ENCODE measurements at regions not wholly inside any gene's neighbourhood (a gene's known extent, or its start where the extent isn't known, plus 50 kb on each side); places are given as distances from the start of the nearest gene placed in this dataset.

- DNase-seq, result no peak
- no peak for TF ChIP-seq POLR2A (IDR thresholded peaks at IDR 0.05; ENCODE audit: low read length)
- TF ChIP-seq GATA1 (IDR thresholded peaks at IDR 0.05; ENCODE audit: low read depth, low read length), result no peak
These were observed 166.8 kb upstream of the NFE2L3 start for GRCh38 chr7:25985196-25985595.

DNA sequence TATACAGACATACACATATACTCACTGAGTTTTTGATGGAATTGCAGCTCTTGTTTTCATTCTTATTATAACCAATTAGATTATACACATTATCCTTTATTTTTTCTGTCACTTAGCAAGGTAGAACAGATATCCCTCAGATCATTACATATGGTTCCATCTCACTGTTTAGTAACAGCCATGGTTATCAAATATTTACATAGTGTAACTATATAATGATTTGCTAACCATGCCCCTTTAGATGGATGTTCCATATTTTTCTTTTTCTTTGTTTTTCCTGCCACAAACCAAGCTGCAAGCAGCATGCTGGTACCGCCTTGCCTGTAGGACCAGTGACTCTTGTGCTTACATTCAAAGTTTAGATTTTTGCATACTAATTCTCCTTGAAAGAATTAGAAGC, 163.4 kb upstream of the NFE2L3 start:
- no peak for DNase-seq
- no peak for TF ChIP-seq GATA1 (IDR thresholded peaks at IDR 0.05; ENCODE audit: low read depth, low read length)
- TF ChIP-seq POLR2A (IDR thresholded peaks at IDR 0.05; ENCODE audit: low read length), result no peak

DNA sequence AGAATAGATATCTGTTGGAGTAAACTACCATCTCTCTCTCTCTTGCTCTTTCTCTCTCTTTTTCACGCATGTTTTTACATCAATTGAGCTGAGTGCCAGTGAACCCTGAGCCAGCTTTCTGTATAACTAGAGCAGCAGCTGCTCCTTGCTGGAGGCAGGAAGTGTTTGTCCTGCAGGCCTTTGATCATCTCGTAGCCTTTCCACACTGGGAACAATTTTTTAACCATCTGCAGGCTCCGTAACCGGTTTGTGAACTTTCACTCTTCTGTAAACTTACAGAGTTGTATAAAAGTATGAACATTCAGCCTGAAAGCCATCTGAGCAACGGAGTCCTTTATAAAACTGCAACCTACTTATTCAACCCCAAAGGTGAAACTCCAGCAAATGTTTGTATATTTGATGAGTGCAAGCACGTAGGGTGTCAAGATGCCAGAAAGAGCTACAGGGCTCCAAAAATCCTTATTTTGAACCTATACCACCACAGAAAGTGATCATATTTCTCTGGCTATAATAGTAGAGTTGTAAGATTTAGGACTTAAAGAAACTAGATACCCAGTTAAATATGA, 162.8 kb upstream of the NFE2L3 start:
- no peak for DNase-seq
- TF ChIP-seq POLR2A (IDR thresholded peaks at IDR 0.05; ENCODE audit: low read length) (no peak), GATA1 (IDR thresholded peaks at IDR 0.05; ENCODE audit: low read depth, low read length) (no peak)

- TF ChIP-seq POLR2A (IDR thresholded peaks at IDR 0.05; ENCODE audit: low read length) (no peak), GATA1 (IDR thresholded peaks at IDR 0.05; ENCODE audit: low read depth, low read length) (no peak)
- DNase-seq, result no peak
These were observed 157.5 kb upstream of the NFE2L3 start for GRCh38 chr7:25994433-25994994.

DNA sequence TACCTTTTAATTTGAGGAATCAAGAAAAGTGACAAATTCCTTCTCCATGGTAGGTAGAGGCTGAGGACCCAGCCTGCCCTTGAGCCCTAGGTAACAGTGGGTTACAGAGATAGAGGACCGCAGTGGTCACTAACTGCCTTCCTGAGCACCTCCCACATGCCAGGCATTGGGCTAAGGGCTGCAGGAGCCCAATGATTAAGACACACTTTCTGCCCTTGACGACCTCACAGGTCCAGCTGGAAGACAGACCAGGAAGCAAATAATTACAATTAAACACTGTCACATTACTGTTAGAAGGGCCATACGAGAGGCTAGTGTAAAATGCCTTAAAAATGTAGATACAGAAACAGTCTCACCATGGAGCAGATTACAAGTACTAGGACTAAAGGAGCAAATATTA, 156.8 kb upstream of the NFE2L3 start:
- TF ChIP-seq POLR2A (IDR thresholded peaks at IDR 0.05; ENCODE audit: low read length) (no peak), GATA1 (IDR thresholded peaks at IDR 0.05; ENCODE audit: low read depth, low read length) (no peak)
- no peak for DNase-seq

GRCh38 chr7:25996006-25996408, 156.0 kb upstream of the NFE2L3 start:
- no peak for DNase-seq
- TF ChIP-seq GATA1 (IDR thresholded peaks at IDR 0.05; ENCODE audit: low read depth, low read length) (no peak), POLR2A (IDR thresholded peaks at IDR 0.05; ENCODE audit: low read length) (no peak)

DNA sequence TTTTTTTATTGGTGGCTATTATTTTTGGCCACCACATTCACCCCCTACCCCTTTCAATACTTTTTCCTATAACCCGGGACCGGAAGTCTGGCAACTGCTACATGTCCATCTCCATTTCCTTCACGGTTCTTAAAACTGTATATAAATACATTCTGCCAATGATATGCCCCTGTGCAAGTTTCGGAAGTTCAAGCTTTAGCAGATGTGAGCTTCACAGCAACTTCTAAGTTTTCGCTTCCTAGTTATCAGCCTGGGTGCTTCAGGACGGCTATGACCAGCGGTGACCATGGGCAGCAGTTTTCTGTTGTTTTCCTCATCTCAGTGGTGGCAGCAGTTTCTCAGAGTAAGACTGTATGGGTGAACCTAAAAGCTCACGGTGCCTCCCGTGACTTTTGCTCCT, 153.5 kb upstream of the NFE2L3 start:
- no peak for DNase-seq
- TF ChIP-seq GATA1 (IDR thresholded peaks at IDR 0.05; ENCODE audit: low read depth, low read length) (no peak), POLR2A (IDR thresholded peaks at IDR 0.05; ENCODE audit: low read length) (no peak)

DNA sequence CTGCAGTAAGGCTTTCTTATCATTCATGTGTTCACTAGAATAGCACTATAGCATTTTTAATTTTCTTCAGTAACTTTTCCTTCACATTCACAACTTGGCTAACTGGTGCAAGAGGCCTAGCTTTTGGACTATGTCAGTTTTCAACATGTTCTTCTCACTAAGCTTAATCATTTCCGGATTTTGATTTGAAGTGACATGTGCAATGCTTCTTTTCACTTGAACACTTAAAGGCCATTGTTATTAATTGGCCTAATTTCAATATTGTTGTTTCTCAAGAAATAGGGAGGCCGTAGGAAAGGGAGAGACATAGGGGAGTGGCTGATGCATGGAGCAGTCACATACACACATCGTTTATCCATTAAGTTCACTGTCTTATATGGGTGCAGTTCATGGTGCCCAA, 151.2 kb upstream of the NFE2L3 start:
- no peak for TF ChIP-seq POLR2A (IDR thresholded peaks at IDR 0.05; ENCODE audit: low read length)
- no peak for TF ChIP-seq GATA1 (IDR thresholded peaks at IDR 0.05; ENCODE audit: low read depth, low read length)
- no peak for DNase-seq

DNA sequence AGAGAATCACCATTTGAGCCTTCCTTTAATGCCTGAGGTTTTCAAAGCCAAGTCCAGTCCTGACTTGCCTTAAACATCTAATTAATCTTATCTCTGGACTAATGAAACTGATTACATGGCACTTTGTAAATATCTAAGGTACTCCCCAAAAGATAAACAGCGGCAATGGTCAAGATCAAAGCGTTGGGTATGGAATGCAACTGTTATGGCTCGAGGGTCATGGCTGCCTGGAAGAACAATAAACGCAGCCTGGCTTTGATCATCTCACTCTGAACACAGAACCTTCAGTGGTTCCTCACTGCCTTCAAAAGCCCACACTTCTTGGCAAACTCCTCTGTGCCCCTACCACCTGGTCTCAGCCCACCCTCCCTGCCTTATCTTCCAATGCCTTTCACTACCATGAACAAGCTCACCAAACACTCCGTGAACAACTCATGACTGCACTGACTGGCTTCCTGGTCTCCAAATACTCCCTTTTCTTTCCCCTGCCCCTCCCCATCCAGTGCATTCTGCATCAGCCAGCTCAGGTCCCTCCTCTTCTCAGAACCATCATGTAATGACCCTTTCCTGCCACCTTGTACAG, 150.2 kb upstream of the NFE2L3 start:
- no peak for DNase-seq
- TF ChIP-seq GATA1 (IDR thresholded peaks at IDR 0.05; ENCODE audit: low read depth, low read length), result no peak
- no peak for TF ChIP-seq POLR2A (IDR thresholded peaks at IDR 0.05; ENCODE audit: low read length)

- no peak for TF ChIP-seq GATA1 (IDR thresholded peaks at IDR 0.05; ENCODE audit: low read depth, low read length)
- TF ChIP-seq POLR2A (IDR thresholded peaks at IDR 0.05; ENCODE audit: low read length), result no peak
These were observed 146.2 kb upstream of the NFE2L3 start for GRCh38 chr7:26005683-26006410.

GRCh38 chr7:26006426-26006825, 145.6 kb upstream of the NFE2L3 start:
- no peak for TF ChIP-seq POLR2A (IDR thresholded peaks at IDR 0.05; ENCODE audit: low read length)
- TF ChIP-seq GATA1 (IDR thresholded peaks at IDR 0.05; ENCODE audit: low read depth, low read length), result no peak
- DNase-seq, result no peak

More at GRCh38 chr7:26005683-26006410, 146.2 kb upstream of the NFE2L3 start:
- no peak for DNase-seq

GRCh38 chr7:26007510-26007909, 144.5 kb upstream of the NFE2L3 start:
- TF ChIP-seq POLR2A (IDR thresholded peaks at IDR 0.05; ENCODE audit: low read length) (no peak), GATA1 (IDR thresholded peaks at IDR 0.05; ENCODE audit: low read depth, low read length) (no peak)
- no peak for DNase-seq

DNA sequence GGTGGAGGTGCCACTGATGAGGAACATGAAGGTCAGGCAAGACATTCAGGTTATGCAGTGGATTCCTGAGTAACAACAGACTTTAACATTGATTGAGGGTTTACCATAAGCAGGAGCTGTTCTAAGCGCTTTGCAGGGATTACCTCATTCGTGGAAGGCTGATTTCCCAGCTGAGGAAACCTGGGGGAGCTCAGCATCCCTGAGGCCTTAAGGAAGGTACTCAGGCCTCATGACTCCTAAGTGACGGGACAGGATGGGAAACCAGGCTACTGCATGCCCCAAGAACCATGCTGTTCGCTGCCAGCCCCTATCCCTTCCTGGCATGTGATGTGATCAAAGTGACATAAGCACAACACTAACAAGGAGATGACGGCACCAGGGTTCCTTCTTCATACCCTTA, 143.6 kb upstream of the NFE2L3 start:
- TF ChIP-seq POLR2A (IDR thresholded peaks at IDR 0.05; ENCODE audit: low read length), result no peak
- TF ChIP-seq GATA1 (IDR thresholded peaks at IDR 0.05; ENCODE audit: low read depth, low read length), result no peak
- no peak for DNase-seq

DNA sequence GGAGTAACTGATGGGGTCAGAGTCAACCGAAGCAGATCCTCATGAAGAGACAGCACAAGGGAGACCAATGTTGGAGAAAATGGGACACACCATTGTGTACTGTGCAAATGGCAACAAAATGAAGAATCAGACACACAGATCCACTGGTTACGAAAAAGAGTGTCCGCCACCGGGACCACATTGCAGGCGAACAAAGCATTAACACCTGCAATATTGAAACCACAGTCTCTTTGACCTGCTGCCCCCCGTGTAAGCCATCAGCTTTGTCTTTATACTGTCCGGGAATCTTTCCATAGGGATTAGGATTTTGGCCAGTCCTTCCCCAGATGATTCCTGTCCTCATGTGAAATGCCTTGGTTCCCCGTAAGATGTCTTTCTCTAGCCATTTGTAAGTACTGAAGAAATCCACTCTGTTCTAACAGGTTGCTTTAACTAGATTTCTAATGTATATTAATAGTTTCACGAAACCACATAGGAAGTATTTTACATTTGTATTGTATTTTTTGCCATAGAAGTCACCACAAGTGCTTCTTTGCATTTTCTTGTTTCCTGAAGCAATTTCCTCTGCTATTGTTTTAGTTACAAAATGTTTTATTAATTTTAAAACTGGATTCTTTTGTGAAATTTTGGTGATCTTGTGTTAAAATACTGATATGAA, 140.8 kb upstream of the NFE2L3 start:
- TF ChIP-seq POLR2A (IDR thresholded peaks at IDR 0.05; ENCODE audit: low read length) (no peak), GATA1 (IDR thresholded peaks at IDR 0.05; ENCODE audit: low read depth, low read length) (no peak)
- DNase-seq, result no peak

Data from erythroblast (primary cell).